GM18508 (cell line): ENCODE measurements at regions not wholly inside any gene's neighbourhood (a gene's known extent, or its start where the extent isn't known, plus 50 kb on each side); places are given as distances from the start of the nearest gene placed in this dataset.

Experiments used
- ATAC-seq: cut with Tn5 transposase; IDR thresholded peaks from one replicate; pipeline ENCODE4 v1.9.1; 2021; ENCODE audit warnings: moderate number of reproducible peaks; ENCODE audit not compliant: insufficient read depth, unreplicated experiment

DNA sequence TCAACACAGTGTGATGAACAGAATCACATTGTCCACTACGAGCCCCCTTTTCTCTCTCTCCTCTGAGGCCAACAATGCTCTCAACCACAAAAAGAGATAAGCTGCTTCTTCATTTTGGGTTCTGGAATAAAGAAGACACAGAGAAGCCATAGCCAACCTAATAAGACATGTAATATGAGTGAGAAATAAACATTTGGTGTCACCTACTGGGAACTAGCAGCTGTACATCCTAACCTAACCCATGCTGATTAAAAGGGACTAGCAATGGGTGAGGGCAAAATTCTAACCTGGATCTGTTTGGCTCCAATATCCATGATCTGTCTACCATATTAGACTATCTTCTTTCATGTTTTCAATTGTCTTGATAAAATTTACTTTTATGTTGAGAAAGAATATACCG lies 369.1 kb upstream of the MARCKS start:
- ATAC-seq: no peak

DNA sequence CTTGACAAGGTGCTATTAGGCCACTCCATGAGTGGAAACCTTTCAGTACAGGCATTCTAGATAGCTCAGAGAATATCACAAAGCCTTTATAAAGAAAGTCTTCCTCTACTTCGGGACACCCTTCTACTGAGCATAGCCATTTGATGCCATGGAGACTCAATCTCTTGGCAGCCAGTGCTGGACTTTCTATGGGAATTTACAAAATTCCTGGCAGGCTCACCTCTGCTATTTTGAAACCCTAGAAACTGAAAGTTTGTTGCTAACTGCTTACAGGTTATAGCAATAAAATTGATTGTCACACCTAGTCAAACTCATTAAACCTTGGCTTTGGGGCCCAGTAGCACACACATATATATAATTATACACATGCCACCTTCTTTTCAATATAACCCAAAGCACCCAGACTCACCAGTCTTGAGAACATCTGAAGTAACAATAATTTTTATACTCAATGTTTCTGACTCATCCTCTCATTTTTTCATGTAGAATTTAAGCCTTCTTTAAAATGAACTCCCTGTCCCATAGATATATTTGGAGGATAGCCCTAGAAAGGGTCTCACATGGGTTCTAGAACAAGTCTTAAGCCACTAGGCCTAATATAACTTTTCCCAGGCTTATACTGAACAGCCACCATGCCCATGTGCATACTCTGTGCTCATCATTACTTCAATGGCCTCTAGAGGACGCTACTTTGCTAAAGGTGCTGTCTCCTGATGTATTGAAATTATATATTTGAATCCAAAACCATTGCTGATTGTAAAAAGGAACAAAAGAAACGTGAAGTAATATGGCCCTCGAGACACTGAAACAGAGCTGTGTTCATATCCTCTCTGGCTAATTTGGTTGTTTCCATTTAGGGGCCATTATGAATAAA lies 368.1 kb upstream of the MARCKS start:
- no peak for ATAC-seq

DNA sequence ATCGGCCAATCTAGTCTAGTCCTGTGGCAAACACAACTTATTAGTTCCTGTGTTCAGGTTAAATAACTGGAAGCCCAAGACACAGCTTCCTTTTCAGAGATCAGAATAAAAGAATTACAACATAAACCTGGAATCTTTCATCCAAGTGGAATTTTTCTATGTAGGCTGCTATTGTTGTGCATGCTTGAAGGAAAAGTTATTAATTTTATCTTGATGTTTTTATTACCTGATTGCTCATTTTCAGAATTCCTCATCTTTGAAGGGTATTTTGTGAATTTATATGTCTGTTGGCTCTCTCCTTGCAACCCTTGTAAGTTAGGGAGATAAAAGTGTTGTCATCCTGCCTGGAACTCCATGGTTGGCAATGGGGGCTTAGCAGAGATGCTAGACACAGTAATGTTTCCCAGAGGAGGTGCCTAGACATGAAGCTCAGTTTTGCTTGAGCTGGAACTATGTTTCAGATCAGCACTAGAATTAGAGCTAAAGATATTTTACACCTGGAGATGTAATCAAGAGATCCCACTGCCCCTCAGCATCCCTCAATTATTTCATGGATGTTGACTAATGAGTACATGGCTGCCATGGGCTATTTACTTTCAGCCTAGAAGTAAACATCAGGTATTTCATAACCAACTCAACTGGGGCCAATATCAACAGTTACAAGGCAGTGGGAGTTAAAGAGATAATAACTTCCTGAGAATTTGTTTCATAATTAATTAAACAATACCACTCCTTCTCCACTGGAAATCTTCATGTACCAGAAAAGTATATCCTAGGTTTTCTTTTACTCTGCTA lies 367.0 kb upstream of the MARCKS start:
- no peak for ATAC-seq

DNA sequence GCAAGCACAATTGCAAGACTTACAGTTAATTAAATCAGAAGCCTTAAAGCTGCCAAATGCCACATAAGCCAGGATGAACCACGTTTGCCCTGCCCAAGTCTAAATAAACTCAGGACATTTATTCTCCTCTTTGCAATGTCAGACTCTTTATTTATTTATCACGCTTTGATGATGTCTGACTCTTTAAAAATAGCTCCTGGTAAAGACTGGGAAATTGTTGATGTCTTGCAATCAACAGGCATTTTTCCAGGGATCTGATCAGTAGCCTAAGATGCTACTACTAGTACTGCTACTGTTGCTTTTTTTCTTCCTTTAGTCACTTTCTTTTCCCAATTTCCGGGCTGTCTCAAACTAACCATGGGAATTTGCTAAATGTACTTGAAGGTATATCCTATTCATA lies 365.8 kb upstream of the MARCKS start:
- ATAC-seq: no peak

DNA sequence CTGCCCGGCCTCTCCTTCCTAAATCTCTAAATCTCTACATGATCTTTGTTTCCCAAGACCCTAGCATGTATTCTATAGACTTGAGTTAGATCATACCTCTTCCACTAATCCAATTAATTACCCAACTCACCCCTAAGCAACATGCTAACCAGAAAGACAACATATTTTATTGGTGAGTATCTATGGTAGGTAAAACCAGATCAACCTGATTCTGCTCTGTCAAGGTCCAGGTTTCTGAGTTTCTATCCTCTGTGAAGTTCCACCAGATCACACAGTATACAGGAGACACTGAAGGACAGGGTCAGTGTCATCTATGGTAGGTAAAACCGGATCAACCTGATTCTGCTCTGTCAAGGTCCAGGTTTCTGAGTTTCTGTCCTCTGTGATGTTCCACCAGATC lies 363.2 kb upstream of the MARCKS start:
- ATAC-seq: no peak

DNA sequence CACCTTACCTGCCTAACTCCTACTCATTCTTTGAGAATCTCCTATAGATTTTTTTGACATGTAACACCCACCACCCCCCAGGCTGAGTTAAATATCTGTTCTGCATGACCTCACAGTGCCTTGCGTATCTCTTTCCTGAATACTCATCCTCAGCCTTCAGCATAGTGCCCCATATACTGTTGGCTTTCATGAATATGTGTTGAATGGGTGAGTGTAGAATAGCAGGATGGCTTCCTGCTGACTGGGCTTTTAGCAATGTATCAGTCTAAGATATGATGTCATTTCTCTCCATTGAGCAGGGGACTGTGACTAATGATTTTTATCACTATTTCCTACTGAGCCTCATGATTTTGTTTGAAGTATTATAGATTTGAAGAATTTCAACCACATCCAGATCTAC lies 361.6 kb upstream of the MARCKS start:
- no peak for ATAC-seq

DNA sequence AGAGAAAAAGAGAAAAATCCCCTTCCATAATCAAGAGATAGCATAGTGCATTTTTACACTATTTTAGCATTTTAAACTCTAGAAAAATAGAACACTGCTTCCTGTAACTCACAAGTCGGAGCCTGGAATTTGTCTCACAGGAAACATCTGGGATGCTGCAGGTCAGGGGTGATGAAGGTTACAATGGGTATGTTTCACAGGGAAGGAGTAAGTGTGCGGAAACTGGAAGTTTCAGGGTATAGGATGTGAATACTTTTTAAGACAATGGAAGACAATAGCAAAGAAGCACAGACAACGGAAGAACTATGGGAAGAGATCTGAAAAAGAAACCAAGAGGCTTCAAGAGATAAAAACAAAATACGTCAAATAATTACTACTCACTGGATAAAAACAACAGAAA lies 361.0 kb upstream of the MARCKS start:
- no peak for ATAC-seq

DNA sequence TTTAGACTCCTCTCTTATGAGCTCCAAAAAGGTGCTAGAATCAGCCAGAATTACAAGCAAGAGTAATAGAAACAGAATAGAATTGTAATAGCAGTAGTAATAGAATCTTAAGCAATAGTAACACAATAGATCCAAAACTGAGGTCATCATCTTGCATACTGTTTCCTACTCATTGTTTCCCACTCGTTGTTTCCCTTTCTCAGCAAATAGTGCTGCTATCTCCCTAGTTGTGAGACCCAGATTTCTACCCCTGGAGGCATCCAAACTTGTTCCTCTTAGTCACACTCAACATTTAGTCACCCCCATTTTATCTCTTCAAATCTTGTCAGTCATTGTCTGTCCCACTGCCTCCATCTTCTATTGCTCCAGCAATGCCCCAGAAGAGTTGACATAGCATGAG lies 356.9 kb upstream of the MARCKS start:
- ATAC-seq: no peak

DNA sequence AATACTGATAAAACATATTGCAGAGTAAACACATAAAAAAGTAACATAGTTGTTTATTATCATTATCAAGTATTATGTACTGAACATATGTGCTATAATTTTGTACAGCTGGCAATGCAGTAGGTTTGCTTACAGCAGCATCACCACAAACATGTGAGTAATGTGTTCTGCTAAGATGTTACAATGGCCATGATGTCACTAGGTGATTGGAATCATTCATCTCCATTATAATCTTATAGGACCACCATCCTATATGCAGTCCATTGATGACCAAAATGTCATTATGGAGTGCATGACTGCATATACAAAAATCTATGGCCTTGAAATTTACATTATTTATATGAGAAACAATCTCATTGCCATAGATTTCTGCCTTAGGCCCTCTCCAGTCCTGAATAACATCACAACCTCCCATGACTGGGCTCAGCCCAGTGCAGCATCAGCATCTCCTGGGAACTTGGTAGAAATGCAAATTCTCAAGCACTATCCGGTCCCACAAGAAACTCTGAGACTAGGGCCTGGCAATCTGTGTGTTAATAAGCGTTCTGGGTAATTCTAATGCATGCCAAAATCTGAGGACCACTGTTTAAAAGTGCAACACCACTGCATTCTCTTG lies 352.0 kb upstream of the MARCKS start:
- ATAC-seq: no peak

DNA sequence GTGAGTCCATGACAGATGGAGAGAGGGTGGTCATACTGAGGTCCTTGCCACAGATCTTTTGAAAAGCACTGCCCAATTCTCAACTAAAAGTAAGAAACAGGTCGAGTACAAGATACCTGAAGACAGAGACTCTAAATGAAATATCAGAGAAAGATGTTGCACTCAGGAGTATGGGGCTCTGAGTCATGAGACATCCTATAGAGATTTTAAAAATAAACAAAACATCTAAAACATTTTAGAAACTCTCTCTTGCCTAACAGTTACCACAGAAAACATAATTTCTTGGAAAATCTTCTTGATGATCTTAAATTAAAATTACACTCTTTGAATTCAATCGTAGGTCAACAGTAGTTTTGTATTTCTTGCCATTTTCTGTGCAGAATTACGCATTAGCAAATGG lies 348.9 kb upstream of the MARCKS start:
- ATAC-seq: no peak

DNA sequence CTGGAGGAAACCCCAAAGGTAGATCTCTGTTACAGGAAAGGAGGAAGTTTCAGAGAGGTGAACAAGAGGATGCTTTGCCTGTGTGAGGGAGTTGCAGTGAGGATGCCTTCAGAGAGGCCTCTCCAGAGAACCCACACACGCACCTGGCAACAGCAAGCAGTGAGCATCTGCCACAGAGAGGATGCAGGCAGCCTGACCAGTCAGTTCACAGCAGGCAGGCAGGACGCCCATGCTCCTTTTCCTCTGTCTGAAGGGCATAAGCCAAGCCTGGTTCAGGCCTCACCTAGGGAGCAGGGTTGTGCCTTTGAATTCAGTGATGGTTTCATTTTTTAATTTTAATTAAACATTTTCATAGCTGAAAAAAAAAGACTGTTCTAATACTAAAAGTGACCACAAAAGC lies 346.0 kb upstream of the MARCKS start:
- no peak for ATAC-seq

DNA sequence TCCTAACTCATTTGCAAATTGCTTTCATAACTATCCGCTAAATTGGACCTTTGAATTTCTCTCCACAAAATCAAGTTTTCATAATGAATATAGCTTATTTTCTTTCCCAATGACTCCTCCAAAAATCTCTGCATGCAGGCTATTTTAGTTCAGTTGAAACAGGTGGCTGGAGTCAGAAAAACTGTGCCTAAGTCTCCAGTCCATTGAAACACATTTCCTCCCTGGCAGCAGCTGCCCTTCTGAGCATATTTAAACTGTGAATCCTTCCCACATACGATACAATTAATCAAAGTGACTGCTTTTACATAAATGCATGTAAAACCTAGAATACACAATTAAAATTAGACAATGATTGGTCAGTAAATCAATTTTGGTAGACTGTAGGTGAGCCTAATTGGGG lies 344.6 kb upstream of the MARCKS start:
- no peak for ATAC-seq

DNA sequence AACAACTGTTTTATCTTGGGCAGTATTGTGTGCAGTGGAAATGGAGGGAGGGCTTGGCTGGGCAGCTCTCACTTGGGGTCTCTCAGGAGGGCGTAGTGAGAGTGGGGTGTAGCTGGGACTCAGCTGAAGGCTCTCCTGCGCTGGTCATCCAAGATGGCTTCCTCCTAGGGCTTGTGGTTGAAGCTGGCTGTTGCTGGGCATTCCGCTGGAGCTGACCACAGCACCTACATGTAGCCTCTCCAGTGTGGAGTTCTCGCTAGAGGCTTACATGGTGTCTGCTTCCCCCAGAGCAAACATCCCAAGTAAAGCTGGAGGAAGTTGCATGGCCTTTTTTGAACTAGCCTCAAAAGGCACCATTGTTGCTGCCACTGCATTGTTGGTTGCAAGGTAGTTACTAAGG lies 344.1 kb upstream of the MARCKS start:
- no peak for ATAC-seq

DNA sequence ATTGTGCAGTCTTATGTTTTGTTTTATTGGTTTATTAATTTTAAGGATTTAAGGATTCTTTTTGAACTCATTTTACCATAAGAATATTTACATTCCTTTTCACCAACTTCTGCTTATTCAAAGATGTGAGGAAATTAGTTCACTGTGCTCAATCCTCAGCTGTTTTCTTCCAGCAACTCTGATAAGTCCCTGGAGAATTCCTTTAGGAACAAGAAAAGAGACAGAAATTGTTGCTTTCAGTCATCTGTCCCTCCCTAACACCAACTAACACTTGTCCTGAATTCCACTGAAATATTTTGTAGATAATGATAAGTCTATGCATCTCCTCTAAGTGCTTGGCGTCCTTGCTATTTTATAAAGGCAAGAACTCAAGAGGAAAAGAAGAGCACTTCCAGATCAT lies 334.8 kb upstream of the MARCKS start:
- no peak for ATAC-seq

DNA sequence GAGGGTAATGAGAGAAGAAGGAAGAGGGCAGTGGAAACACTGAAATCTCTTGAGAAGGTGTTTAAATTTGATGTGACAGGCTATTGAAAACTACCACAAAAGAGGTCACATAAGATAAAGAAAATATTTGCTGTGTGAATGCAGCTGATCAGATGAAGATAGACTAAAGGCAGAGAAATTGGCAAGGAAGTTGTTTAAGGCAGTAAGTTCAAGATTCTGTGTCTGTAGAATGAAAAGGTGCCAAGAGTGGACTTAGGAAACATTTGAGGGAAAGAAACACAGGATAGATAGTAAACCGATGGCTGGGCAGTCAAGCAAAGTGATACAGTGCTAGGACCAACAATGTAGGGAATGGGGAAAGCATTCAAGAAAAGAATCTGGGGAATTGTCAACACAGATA lies 332.3 kb upstream of the MARCKS start:
- no peak for ATAC-seq

DNA sequence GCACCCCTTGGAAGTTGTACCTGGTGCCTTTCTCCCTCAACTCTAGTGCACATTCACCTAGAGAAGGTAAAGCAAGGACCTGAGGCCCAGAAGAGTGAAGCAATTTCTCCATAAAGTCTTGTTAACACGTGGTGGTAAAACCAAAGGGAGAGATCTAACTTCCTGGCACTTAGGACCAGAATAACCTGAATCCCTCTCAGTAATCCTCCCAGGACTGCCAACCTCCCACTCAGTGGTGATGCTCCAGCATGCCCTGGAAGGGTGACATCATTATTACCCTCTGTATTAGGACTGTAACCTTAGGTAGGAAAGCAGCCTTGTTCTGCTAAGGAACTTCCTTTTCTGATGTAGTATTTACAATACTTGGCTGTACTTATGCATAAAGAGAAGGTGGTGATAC lies 330.6 kb upstream of the MARCKS start:
- ATAC-seq: no peak

DNA sequence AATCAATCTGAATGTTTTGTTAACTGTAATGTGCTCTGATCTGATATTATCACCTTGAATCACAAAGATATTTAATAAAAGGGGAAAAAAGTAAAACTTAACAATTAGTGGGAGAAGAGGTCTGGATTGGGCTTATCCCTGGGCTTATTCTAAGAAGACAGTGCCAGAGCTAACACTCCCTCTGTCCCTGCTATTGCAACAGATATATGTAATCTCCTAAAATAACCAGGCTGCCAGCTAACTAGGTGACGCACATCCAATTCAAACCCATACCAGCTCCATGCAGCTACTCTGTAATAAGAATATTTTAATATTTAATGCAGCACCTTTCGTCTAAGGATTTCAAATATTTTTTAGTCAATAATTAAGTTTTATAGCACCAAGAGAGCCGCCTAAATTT lies 330.1 kb upstream of the MARCKS start:
- ATAC-seq: no peak

DNA sequence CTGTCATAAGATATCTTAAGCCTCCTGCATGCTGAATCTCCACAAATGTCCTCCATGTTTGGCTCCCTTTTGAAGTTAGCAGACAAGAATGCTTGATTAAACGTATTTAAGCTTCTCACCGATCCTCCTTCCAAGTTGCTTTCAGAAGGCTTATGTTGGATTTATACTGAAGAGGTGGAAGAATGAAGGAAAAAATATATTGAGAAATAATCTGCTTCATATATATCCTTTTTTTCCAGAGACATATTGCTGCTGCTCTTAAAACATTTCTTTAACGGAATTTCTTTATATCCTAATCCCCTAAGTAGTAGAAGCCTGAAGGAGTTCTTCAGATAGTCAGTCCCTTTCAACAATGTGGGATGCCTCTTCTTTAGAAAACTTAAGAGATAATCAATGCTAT lies 329.0 kb upstream of the MARCKS start:
- ATAC-seq: no peak

DNA sequence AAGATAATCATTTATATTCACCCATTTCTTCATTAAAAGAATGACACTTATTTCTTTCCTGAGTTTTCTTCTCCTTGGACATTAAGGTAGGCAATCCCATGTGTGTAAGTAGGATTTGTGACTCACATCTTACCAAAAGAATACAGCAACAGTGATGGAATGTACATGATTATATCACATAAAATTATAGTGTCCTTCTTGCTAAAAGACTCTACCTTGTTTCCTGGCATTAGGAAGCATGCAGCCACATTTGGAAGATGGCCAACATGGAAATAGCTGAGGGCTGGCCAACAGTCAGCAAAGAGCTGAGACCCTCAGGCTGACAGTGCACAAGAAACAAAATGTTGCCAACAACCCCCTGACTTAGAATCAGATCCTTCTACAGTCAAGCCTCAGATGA lies 327.9 kb upstream of the MARCKS start:
- no peak for ATAC-seq

DNA sequence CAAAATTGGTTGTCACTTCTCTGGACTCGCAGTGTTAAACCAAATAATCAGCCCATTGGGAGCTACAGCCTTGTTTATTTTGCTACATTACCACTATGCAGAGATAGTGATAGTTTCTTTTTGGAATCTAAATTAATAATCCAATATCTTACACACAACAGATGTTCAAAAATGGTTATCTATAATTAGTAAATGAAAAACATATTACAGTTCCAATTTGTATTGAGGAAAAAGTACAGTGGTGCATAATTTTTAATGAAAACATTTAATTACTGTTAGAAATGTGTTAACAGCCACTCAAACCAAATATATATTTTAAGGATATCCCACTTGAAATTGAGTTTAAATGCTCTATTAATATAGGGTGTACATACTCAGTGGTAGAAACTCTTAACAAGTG lies 327.3 kb upstream of the MARCKS start:
- no peak for ATAC-seq

DNA sequence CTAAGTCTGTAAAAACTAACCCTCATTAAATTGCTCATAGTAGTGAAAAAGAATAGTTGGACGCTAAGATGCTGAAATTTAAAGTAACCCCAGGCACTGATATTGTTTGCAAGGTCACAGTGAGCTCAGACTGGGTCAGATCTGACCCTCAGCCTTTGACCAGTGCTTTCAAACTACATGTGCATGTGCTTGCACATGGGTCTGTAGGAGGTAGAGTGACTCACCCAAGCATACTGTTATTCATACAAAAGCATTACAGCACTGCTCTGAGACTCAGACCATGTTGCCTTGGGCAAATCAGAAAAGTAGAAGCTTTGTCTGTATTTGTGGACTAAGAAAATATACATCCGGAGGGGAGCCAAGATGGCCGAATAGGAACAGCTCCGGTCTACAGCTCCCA lies 326.4 kb upstream of the MARCKS start:
- ATAC-seq: no peak
